Liver (tissue), 3 donors: ENCODE measurements at regions not wholly inside any gene's neighbourhood (a gene's known extent, or its start where the extent isn't known, plus 50 kb on each side); places are given as distances from the start of the nearest gene placed in this dataset.

Experiments
- CTCF ChIP-seq: fragments of 150-350 bp; IDR thresholded peaks from 2 replicates; pipeline ENCODE4 v1.5.1; 2017; ENCODE audit warnings: improper control_type of control experiment, low read depth, low read length; ENCODE audit not compliant: missing input control
- GABPA ChIP-seq, 2 donors: IDR thresholded peaks in 1 of 2; conservative IDR thresholded peaks in 1 of 2; 2 replicates each; pipeline ENCODE4 v1.6.1; 2016; ENCODE audit warnings: antibody characterized with exemption in 2 of 2, mild to moderate bottlenecking in 1 of 2, moderate library complexity in 1 of 2
- JUND ChIP-seq, 2 donors: IDR thresholded peaks; 2 replicates each; pipeline ENCODE4 v1.6.1; 2016; ENCODE audit warnings: antibody characterized with exemption in 2 of 2
- RAD21 ChIP-seq, 2 donors: IDR thresholded peaks; 2 replicates each; pipeline ENCODE4 v1.6.1; 2016; ENCODE audit warnings: antibody characterized with exemption in 2 of 2, mild to moderate bottlenecking in 2 of 2
- REST ChIP-seq: IDR thresholded peaks from 2 replicates; pipeline ENCODE4 v1.6.1; 2016; ENCODE audit warnings: antibody characterized with exemption, mild to moderate bottlenecking
- RXRA ChIP-seq, 2 donors: IDR thresholded peaks; 2 replicates each; pipeline ENCODE4 v1.6.1; 2017 to 2018; ENCODE audit warnings: antibody characterized with exemption in 2 of 2, mild to moderate bottlenecking in 1 of 2
- SP1 ChIP-seq: IDR thresholded peaks from 2 replicates; pipeline ENCODE4 v1.6.1; 2018; ENCODE audit warnings: antibody characterized with exemption, mild to moderate bottlenecking
- TAF1 ChIP-seq: conservative IDR thresholded peaks from 2 replicates; pipeline ENCODE4 v1.6.1; 2016; ENCODE audit warnings: antibody characterized with exemption, mild to moderate bottlenecking
- YY1 ChIP-seq: IDR thresholded peaks from 2 replicates; pipeline ENCODE4 v1.6.1; 2016; ENCODE audit warnings: antibody characterized with exemption, mild to moderate bottlenecking
- TF ChIP-seq, protein P1 (sequence below): IDR thresholded peaks from 2 replicates; pipeline ENCODE4 v1.6.1; 2016; ENCODE audit warnings: antibody characterized with exemption
- TF ChIP-seq, protein P2 (sequence below): IDR thresholded peaks from 2 replicates; pipeline ENCODE4 v1.6.1; 2016; ENCODE audit warnings: antibody characterized with exemption
- donor health status: healthy.
- donor health status: healthy.

- TF ChIP-seq CTCF: no peak
- no peak for TF ChIP-seq TAF1
- no peak for TF ChIP-seq RAD21 (IDR thresholded peaks at IDR 0.05)
- no peak for TF ChIP-seq REST
- TF ChIP-seq RXRA (IDR thresholded peaks at IDR 0.05): no peak
- TF ChIP-seq GABPA (IDR thresholded peaks at IDR 0.05 in 1 of 2, conservative IDR thresholded peaks at IDR 0.05 in 1 of 2): no peak
- TF ChIP-seq, protein P1, sequence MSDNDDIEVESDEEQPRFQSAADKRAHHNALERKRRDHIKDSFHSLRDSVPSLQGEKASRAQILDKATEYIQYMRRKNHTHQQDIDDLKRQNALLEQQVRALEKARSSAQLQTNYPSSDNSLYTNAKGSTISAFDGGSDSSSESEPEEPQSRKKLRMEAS: no peak
- TF ChIP-seq JUND (IDR thresholded peaks at IDR 0.05): no peak
- TF ChIP-seq SP1: no peak
- TF ChIP-seq, protein P2, sequence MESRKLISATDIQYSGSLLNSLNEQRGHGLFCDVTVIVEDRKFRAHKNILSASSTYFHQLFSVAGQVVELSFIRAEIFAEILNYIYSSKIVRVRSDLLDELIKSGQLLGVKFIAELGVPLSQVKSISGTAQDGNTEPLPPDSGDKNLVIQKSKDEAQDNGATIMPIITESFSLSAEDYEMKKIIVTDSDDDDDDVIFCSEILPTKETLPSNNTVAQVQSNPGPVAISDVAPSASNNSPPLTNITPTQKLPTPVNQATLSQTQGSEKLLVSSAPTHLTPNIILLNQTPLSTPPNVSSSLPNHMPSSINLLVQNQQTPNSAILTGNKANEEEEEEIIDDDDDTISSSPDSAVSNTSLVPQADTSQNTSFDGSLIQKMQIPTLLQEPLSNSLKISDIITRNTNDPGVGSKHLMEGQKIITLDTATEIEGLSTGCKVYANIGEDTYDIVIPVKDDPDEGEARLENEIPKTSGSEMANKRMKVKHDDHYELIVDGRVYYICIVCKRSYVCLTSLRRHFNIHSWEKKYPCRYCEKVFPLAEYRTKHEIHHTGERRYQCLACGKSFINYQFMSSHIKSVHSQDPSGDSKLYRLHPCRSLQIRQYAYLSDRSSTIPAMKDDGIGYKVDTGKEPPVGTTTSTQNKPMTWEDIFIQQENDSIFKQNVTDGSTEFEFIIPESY: no peak
- no peak for TF ChIP-seq YY1
Measured at GRCh38 chr4:20391912-20392311, 140.2 kb downstream of the SLIT2 start.
